Smooth muscle cell (in vitro differentiated cells): ENCODE measurements at regions not wholly inside any gene's neighbourhood (a gene's known extent, or its start where the extent isn't known, plus 50 kb on each side); places are given as distances from the start of the nearest gene placed in this dataset.

Source experiments
- DNase-seq: peaks from one replicate; lab custom pipeline; 2025; ENCODE audit not compliant: unreplicated experiment; lab: John Stamatoyannopoulos, UW
- H2AFZ ChIP-seq: fragments of 200-600 bp; sonication (generic); 2 replicates; pipeline ENCODE4 v1.6.0; 2016; ENCODE audit warnings: antibody characterized with exemption, low read depth, mild to moderate bottlenecking
- H3F3A ChIP-seq: fragments of 200-600 bp; sonication (generic); 2 replicates; pipeline ENCODE4 v1.6.0; 2017; ENCODE audit warnings: antibody characterized with exemption, low read depth
- H3K27ac ChIP-seq: fragments of 200-600 bp; sonication (generic); 2 replicates; pipeline ENCODE4 v1.5.1; 2016; ENCODE audit warnings: low read depth, mild to moderate bottlenecking
- H3K27me3 ChIP-seq: fragments of 200-600 bp; sonication (generic); 2 replicates; pipeline ENCODE4 v1.6.1; 2016; ENCODE audit warnings: low read depth, mild to moderate bottlenecking
- H3K36me3 ChIP-seq: fragments of 200-600 bp; sonication (generic); 2 replicates; pipeline ENCODE4 v1.5.1; 2016; ENCODE audit warnings: low read depth
- H3K4me1 ChIP-seq: fragments of 200-600 bp; sonication (generic); 2 replicates; pipeline ENCODE4 v1.5.1; 2016; ENCODE audit warnings: low read depth
- H3K4me2 ChIP-seq: fragments of 200-600 bp; sonication (generic); 2 replicates; pipeline ENCODE4 v1.6.0; 2016; ENCODE audit warnings: mild to moderate bottlenecking
- H3K4me3 ChIP-seq: fragments of 200-600 bp; sonication (generic); 2 replicates; pipeline ENCODE4 v1.5.1; 2016; ENCODE audit warnings: mild to moderate bottlenecking
- H3K79me2 ChIP-seq: fragments of 200-600 bp; sonication (generic); 2 replicates; pipeline ENCODE4 v1.6.0; 2016; ENCODE audit warnings: low read depth, mild to moderate bottlenecking
- H3K9ac ChIP-seq: fragments of 200-600 bp; sonication (generic); 2 replicates; pipeline ENCODE4 v1.6.0; 2016; ENCODE audit warnings: low read depth
- H3K9me3 ChIP-seq: fragments of 200-600 bp; sonication (generic); replicated peaks from 2 replicates; pipeline ENCODE4 v1.5.1; 2016; ENCODE audit warnings: low read depth
- H4K20me1 ChIP-seq: fragments of 200-600 bp; sonication (generic); 2 replicates; pipeline ENCODE4 v1.6.0; 2016; ENCODE audit warnings: low read depth
- WGBS: methylation state at CpG from one replicate; pipeline ENCODE4 v1.1.7; 2016; ENCODE audit warnings: low lambda C conversion rate; 5-methylcytosine and 5-hydroxymethylcytosine counted together
- TF ChIP-seq, protein P1 (sequence below): fragments of 200-600 bp; sonication (generic); IDR thresholded peaks from 2 replicates; pipeline ENCODE4 v1.5.1; 2017; ENCODE audit warnings: borderline replicate concordance, mild to moderate bottlenecking, antibody characterized with exemption; ENCODE audit not compliant: insufficient read depth, poor library complexity, severe bottlenecking

DNA sequence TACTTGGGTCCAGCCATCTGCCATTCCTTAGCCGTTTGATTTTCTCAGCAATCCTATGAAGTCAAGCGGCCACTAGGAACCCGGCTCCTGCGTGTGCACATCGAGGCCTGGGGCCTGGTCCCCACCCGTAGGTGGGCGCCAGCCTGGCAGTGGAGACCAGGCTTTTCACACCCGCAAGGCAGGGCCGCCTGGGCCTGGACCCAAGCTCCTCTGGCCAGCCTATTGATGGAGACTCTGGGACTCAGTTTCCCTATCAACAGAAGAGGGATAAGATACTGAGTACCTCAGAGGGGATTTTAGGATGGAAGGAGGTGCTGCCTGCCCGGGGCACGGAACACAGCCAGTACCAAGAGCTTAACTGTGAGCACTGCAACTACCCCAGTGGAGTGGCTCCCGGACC, 104.3 kb upstream of the C14orf180 start:
- H3K4me1 ChIP-seq = no peaks in the 10 kb centered on the region
- no peaks in the 10 kb centered on the region for H4K20me1 ChIP-seq
- H3K36me3 ChIP-seq = no peaks in the 10 kb centered on the region
- no peaks in the 10 kb centered on the region for H3F3A ChIP-seq
- no peaks in the 10 kb centered on the region for H3K9me3 ChIP-seq
- H3K4me3 ChIP-seq = no peak overlapping the region
- no peak overlapping the region for H3K27ac ChIP-seq
- WGBS = 96% methylated on average over 11 of the region's 12 CpGs
- H3K4me2 ChIP-seq = no peak overlapping the region
- no peaks in the 10 kb centered on the region for H3K79me2 ChIP-seq
- TF ChIP-seq, protein P1, sequence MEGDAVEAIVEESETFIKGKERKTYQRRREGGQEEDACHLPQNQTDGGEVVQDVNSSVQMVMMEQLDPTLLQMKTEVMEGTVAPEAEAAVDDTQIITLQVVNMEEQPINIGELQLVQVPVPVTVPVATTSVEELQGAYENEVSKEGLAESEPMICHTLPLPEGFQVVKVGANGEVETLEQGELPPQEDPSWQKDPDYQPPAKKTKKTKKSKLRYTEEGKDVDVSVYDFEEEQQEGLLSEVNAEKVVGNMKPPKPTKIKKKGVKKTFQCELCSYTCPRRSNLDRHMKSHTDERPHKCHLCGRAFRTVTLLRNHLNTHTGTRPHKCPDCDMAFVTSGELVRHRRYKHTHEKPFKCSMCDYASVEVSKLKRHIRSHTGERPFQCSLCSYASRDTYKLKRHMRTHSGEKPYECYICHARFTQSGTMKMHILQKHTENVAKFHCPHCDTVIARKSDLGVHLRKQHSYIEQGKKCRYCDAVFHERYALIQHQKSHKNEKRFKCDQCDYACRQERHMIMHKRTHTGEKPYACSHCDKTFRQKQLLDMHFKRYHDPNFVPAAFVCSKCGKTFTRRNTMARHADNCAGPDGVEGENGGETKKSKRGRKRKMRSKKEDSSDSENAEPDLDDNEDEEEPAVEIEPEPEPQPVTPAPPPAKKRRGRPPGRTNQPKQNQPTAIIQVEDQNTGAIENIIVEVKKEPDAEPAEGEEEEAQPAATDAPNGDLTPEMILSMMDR = no peak
- DNase-seq = no peak
- H2AFZ ChIP-seq = no peak overlapping the region
- H3K27me3 ChIP-seq = no peaks in the 10 kb centered on the region
- H3K9ac ChIP-seq = no peak overlapping the region

DNA sequence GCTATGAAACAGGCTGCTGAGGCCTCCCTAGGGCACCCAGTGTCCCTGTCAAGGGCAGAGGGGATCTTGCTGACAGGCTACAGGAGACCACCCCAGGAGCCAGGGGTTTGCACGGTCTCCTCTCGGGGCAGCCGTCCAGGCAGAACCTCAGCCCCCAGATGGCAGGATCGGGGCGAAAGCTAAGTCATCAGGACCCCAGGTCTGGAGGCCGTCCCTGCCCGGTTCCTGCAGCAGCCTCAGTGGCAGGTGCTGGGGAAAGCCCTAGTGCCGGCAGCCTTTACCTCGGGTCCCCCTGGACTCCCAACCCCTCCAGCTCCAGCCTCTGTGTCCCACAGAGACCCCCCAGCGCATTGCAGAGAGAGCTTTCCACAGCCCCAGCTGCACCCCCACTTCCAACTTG, 103.8 kb upstream of the C14orf180 start:
- Histone ChIP-seq H3K9me3 (no peaks in the 10 kb centered on the region), H3K27me3 (no peaks in the 10 kb centered on the region), H3K36me3 (no peaks in the 10 kb centered on the region), H3K27ac (no peak overlapping the region), H3K79me2 (no peaks in the 10 kb centered on the region), H4K20me1 (no peaks in the 10 kb centered on the region), H3K9ac (no peak overlapping the region), H3F3A (no peaks in the 10 kb centered on the region), H2AFZ (no peak overlapping the region), H3K4me1 (no peaks in the 10 kb centered on the region), H3K4me2 (no peak overlapping the region), H3K4me3 (no peak overlapping the region)
- no peak for DNase-seq
- 94% methylated on average over 9 of the region's 10 CpGs for WGBS
- TF ChIP-seq, protein P1 = no peak

DNA sequence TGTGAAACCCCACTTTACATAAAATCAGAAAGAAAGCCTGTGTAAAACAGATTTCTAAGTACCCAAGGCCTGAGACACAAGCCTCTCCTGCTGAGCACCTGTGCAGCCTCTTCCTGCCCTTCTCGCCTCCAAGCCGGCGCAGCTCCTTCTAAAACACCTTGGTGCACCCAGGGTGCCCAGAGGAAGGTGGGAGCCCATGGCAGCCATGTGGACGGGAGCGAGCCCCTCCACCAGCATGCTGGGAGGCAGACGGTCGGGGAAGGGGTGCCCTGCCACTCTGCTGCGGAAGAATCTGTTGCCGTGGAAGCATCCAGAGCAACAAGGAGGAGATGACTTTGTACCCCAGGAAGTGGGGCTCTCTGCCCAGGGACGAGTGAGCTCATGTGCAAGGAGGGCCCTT, 103.1 kb upstream of the C14orf180 start:
- no peaks in the 10 kb centered on the region for H3K36me3 ChIP-seq
- H4K20me1 ChIP-seq = no peaks in the 10 kb centered on the region
- H2AFZ ChIP-seq = no peak overlapping the region
- H3K9ac ChIP-seq = no peak overlapping the region
- TF ChIP-seq, protein P1 = no peak
- 92% methylated on average over 10 of the region's 10 CpGs for WGBS
- no peak overlapping the region for H3K4me3 ChIP-seq
- H3K79me2 ChIP-seq = no peaks in the 10 kb centered on the region
- no peak overlapping the region for H3K27ac ChIP-seq
- no peaks in the 10 kb centered on the region for H3K9me3 ChIP-seq
- no peak for DNase-seq
- H3K4me1 ChIP-seq = no peaks in the 10 kb centered on the region
- H3K4me2 ChIP-seq = no peak overlapping the region
- H3F3A ChIP-seq = no peaks in the 10 kb centered on the region
- H3K27me3 ChIP-seq = no peaks in the 10 kb centered on the region

DNA sequence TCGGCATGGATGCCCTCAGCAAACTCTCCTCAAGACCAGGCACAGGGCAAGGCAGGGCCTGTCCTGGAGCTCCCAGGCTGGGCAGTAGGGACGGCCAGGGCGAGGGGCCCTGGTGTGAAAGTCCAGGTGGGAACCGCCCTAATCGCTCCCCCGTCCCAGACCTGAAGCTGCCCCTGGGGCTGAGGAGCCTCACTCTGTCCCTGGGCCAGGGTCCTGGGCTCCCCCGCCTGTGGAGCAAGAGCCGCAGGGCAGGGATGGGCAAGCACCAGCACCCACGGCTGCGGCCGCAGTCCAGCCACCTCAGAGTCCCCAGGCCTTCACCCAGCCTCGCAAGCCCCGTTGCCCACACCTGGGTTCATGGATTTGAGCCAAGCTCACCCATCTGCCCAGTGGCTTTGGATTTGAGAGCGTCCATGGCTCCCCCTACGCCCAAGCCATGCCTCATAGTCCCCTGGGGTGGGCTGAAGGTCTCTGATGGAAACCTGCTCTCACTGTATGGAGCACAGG, 102.4 kb upstream of the C14orf180 start:
- Histone ChIP-seq H3K36me3 (no peaks in the 10 kb centered on the region), H3F3A (no peaks in the 10 kb centered on the region), H3K9me3 (no peaks in the 10 kb centered on the region), H3K4me1 (no peaks in the 10 kb centered on the region), H4K20me1 (no peaks in the 10 kb centered on the region), H3K79me2 (no peaks in the 10 kb centered on the region), H3K4me3 (no peak overlapping the region), H3K4me2 (no peak overlapping the region), H2AFZ (no peak overlapping the region), H3K9ac (no peak overlapping the region), H3K27ac (no peak overlapping the region), H3K27me3 (no peaks in the 10 kb centered on the region)
- WGBS = 97% methylated on average over 13 of the region's 15 CpGs
- DNase-seq = no peak
- TF ChIP-seq, protein P1 = no peak
